ENCODE measurements at regions not wholly inside any gene's neighbourhood (a gene's known extent, or its start where the extent isn't known, plus 50 kb on each side); places are given as distances from the start of the nearest gene placed in this dataset.

- no peaks in the 10 kb centered on the region for H3K36me3 ChIP-seq (replicated peaks)
- no peaks in the 10 kb centered on the region for H3K27me3 ChIP-seq (replicated peaks)
- no peak overlapping the region for H3K27ac ChIP-seq
- DNase-seq = no peak
- in situ Hi-C loops (cut with HindIII; ENCODE audit: low pct_ligation_motif_present, low sequenced_read_pairs) = no loop called here
- no peak overlapping the region for H3K4me3 ChIP-seq (ENCODE audit: low read depth, low read length)
- TF ChIP-seq CTCF (IDR thresholded peaks at IDR 0.05; ENCODE audit: low read depth, low read length, missing control alignments) = no peak
These were observed 51.4 kb upstream of the TMEM132E start for GRCh38 chr17:34527908-34528470.

- H3K27ac ChIP-seq = no peak overlapping the region
- no peak for DNase-seq
- in situ Hi-C loops (cut with HindIII; ENCODE audit: low pct_ligation_motif_present, low sequenced_read_pairs) = no loop called here
- H3K36me3 ChIP-seq (replicated peaks) = no peaks in the 10 kb centered on the region
- H3K4me3 ChIP-seq (ENCODE audit: low read depth, low read length) = no peak overlapping the region
- no peaks in the 10 kb centered on the region for H3K27me3 ChIP-seq (replicated peaks)
- TF ChIP-seq CTCF (IDR thresholded peaks at IDR 0.05; ENCODE audit: low read depth, low read length, missing control alignments) = no peak
These were observed 52.1 kb upstream of the TMEM132E start for GRCh38 chr17:34527136-34527907.

- H3K36me3 ChIP-seq (replicated peaks) = no peaks in the 10 kb centered on the region
- in situ Hi-C loops (cut with HindIII; ENCODE audit: low pct_ligation_motif_present, low sequenced_read_pairs) = no loop called here
- H3K4me3 ChIP-seq (ENCODE audit: low read depth, low read length) = no peak overlapping the region
- no peaks in the 10 kb centered on the region for H3K27me3 ChIP-seq (replicated peaks)
- DNase-seq = no peak
- no peak overlapping the region for H3K27ac ChIP-seq
- TF ChIP-seq CTCF (IDR thresholded peaks at IDR 0.05; ENCODE audit: low read depth, low read length, missing control alignments) = no peak
These were observed 53.7 kb upstream of the TMEM132E start for GRCh38 chr17:34525651-34526050.

GRCh38 chr17:34521955-34522354, 57.4 kb upstream of the TMEM132E start:
- H3K36me3 ChIP-seq (replicated peaks) = no peaks in the 10 kb centered on the region
- H3K27ac ChIP-seq = no peak overlapping the region
- TF ChIP-seq CTCF (IDR thresholded peaks at IDR 0.05; ENCODE audit: low read depth, low read length, missing control alignments) = no peak
- DNase-seq = no peak
- in situ Hi-C loops (cut with HindIII; ENCODE audit: low pct_ligation_motif_present, low sequenced_read_pairs) = no loop called here
- no peaks in the 10 kb centered on the region for H3K27me3 ChIP-seq (replicated peaks)
- no peak overlapping the region for H3K4me3 ChIP-seq (ENCODE audit: low read depth, low read length)

- Histone ChIP-seq H3K27me3 (replicated peaks) (no peaks in the 10 kb centered on the region), H3K27ac (no peak overlapping the region), H3K4me3 (ENCODE audit: low read depth, low read length) (no peak overlapping the region), H3K36me3 (replicated peaks) (no peaks in the 10 kb centered on the region)
- no peak for DNase-seq
- in situ Hi-C loops (cut with HindIII; ENCODE audit: low pct_ligation_motif_present, low sequenced_read_pairs) = no loop called here
- TF ChIP-seq CTCF (IDR thresholded peaks at IDR 0.05; ENCODE audit: low read depth, low read length, missing control alignments) = no peak
These were observed 60.1 kb upstream of the TMEM132E start for GRCh38 chr17:34519282-34519681.

Measured in brain microvascular endothelial cell (primary cell).